ENCODE measurements at regions not wholly inside any gene's neighbourhood (a gene's known extent, or its start where the extent isn't known, plus 50 kb on each side); places are given as distances from the start of the nearest gene placed in this dataset.

DNA sequence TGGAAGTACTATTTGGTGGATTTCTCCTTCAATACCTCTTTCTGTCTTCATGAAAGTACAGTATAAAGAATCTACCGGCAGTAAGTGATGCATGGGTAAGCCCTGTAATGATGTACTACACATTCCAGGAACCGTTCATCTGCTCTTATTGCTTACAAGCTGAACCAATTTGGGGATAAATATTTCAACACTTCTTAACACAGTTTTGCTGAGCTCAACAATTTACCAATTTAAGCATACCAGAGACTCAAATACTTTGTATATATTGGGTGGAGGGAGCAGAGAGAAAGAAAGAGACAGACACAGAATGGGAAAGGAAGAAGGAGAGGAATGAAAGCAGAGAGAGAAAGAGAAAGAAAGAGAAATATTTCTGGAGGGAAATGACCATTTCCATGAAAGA lies 821.1 kb upstream of the FLRT2 start:
- no peak for DNase-seq (ENCODE audit: low spot score in 2 of 2)
- Histone ChIP-seq H3K9me3 (no peaks in the 10 kb centered on the region), H3K4me3 (no peak overlapping the region), H3K27ac (no peak overlapping the region), H3K4me1 (no peaks in the 10 kb centered on the region), H3K27me3 (no peaks in the 10 kb centered on the region), H3K36me3 (no peaks in the 10 kb centered on the region)
- TF ChIP-seq POLR2AphosphoS5 (IDR thresholded peaks at IDR 0.05), result no peak
- TF ChIP-seq POLR2A (IDR thresholded peaks at IDR 0.05), result no peak
- TF ChIP-seq, protein P1, sequence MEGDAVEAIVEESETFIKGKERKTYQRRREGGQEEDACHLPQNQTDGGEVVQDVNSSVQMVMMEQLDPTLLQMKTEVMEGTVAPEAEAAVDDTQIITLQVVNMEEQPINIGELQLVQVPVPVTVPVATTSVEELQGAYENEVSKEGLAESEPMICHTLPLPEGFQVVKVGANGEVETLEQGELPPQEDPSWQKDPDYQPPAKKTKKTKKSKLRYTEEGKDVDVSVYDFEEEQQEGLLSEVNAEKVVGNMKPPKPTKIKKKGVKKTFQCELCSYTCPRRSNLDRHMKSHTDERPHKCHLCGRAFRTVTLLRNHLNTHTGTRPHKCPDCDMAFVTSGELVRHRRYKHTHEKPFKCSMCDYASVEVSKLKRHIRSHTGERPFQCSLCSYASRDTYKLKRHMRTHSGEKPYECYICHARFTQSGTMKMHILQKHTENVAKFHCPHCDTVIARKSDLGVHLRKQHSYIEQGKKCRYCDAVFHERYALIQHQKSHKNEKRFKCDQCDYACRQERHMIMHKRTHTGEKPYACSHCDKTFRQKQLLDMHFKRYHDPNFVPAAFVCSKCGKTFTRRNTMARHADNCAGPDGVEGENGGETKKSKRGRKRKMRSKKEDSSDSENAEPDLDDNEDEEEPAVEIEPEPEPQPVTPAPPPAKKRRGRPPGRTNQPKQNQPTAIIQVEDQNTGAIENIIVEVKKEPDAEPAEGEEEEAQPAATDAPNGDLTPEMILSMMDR (IDR thresholded peaks at IDR 0.05), result no peak
- TF ChIP-seq EP300 (IDR thresholded peaks at IDR 0.05), result no peak
- WGBS, result 36% methylated on average over 2 of the region's 2 CpGs

DNA sequence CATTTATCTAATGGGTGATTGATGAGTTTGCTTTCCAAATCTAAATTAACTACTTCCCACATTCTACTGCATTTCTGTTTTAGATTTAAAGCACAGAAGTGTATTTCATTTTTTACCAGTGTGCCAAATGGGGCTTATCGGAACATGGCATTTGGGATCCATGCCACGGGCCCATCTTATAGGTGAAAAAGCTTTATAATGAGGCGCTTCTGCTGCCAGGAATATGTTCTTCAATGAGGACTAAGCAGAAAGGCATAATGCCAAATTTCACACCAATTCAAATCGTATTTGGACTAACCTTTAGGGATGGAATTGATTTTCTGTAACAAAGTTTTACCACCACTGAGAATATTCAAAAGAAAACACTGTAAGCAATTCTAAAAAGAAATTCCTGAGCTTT lies 803.5 kb upstream of the FLRT2 start:
- DNase-seq (ENCODE audit: low spot score in 2 of 2), result no peak
- TF ChIP-seq POLR2AphosphoS5 (IDR thresholded peaks at IDR 0.05) (no peak), EP300 (IDR thresholded peaks at IDR 0.05) (no peak), POLR2A (IDR thresholded peaks at IDR 0.05) (no peak)
- TF ChIP-seq, protein P1 (IDR thresholded peaks at IDR 0.05), result no peak
- no peaks in the 10 kb centered on the region for H3K9me3 ChIP-seq
- 55% methylated on average over 4 of the region's 4 CpGs for WGBS
- H3K36me3 ChIP-seq, result no peaks in the 10 kb centered on the region
- H3K27me3 ChIP-seq, result no peaks in the 10 kb centered on the region
- H3K27ac ChIP-seq, result no peak overlapping the region
- H3K4me1 ChIP-seq, result no peaks in the 10 kb centered on the region
- H3K4me3 ChIP-seq, result no peak overlapping the region

DNA sequence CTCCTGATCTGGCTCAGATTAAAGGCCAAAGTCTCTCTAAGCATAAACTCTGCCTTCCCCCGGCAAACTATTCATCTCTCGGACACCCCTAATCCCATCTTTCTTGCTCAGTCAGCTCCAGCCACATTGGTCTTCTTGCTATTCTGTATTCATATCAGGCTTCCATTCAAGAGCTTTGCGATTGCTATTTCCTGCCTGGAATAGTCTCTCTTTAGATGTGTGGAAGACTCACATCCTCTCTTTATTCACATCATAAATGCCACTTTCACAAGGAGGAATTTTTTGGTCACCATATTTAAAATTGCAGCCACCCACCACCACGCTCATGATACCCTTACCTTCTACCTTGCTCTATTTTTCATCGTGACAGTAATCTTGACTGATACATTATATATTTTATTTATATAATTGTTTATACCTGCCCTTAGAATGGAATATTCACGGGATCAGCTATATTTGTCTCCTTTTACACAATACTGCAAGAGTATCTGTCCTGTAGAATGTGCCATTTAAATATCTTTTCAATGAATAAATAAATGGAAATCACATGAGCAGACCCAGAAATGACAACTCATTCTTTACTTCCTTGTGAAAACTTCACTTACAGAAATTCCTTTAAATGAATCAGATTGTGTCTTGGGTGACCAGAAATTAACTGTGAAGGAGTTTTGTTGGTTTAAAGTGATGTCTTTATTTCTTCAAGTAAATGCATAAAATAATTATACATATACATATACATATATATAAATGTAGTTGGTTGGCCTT lies 780.6 kb upstream of the FLRT2 start:
- Histone ChIP-seq H3K36me3 (no peaks in the 10 kb centered on the region), H3K4me3 (no peak overlapping the region), H3K9me3 (peaks cover 3% of the 10 kb centered on the region), H3K27me3 (no peaks in the 10 kb centered on the region), H3K4me1 (no peaks in the 10 kb centered on the region), H3K27ac (no peak overlapping the region)
- DNase-seq (ENCODE audit: low spot score in 2 of 2), result no peak
- 92% methylated on average over 6 of the region's 6 CpGs for WGBS
- TF ChIP-seq POLR2AphosphoS5 (IDR thresholded peaks at IDR 0.05), result no peak
- TF ChIP-seq EP300 (IDR thresholded peaks at IDR 0.05), result no peak
- TF ChIP-seq POLR2A (IDR thresholded peaks at IDR 0.05), result no peak
- TF ChIP-seq, protein P1 (IDR thresholded peaks at IDR 0.05), result no peak

DNA sequence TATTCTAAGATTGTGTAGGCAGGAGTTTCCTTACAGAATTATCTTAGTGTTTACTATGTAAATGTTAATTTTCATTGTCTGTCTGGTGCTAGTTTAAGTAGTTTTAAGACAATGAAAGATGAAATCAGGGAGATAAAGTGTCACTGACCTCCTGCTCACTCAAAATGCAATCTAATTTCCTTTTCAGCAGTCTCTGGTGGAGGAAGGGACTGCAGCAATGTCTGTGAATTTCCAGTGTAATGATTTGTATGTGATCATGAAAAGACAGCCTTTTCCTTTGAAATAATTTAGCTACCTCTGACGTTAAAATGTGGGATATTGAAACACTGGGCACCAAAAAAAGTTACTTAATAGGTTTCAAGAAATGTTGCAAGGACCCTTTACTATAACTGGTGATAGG lies 779.7 kb upstream of the FLRT2 start:
- TF ChIP-seq POLR2AphosphoS5 (IDR thresholded peaks at IDR 0.05), result no peak
- no peak for TF ChIP-seq EP300 (IDR thresholded peaks at IDR 0.05)
- TF ChIP-seq POLR2A (IDR thresholded peaks at IDR 0.05), result no peak
- TF ChIP-seq, protein P1 (IDR thresholded peaks at IDR 0.05), result no peak
- peaks cover 3% of the 10 kb centered on the region for H3K9me3 ChIP-seq
- no peak overlapping the region for H3K27ac ChIP-seq
- no peaks in the 10 kb centered on the region for H3K36me3 ChIP-seq
- H3K27me3 ChIP-seq, result no peaks in the 10 kb centered on the region
- no peak overlapping the region for H3K4me3 ChIP-seq
- no peak for DNase-seq (ENCODE audit: low spot score in 2 of 2)
- 20% methylated on average over 1 of the region's 1 CpG for WGBS
- no peaks in the 10 kb centered on the region for H3K4me1 ChIP-seq

DNA sequence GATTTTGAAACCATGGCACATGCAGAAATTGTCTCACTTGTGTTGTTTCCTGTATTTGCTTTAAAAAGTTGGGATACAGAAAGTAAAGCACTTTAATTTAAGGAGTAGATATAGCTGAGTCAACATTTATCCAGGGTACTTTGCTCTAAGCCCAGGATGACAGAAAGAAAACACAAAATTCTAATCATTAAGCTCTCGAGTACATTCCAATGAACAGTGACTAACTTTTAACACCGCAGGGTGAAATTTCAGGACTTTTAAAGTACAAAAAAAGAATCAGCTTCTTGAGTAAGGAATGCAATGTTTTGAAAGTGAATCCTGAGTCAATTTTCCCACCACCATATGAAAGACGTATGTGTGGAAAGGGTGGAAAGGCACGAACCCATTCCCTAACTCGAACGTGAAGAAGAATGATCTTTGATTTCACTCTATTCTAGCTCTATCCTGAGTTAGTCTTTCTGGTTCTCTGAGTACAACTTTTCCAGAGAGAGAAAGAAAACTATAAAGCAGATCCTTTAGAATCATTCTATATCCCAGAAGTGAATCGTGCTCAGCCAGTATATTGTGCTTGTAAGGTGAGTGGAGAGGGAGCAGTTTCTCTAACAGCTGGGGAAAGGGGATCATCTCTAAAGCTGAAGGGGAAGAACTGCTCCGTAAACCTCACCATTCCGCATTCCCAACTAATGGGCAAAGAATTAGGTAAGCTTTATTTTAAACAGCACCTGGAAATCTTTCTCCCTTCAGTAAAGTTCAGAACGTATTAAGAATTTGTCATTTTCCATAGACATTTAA lies 779.0 kb upstream of the FLRT2 start:
- no peak for DNase-seq (ENCODE audit: low spot score in 2 of 2)
- TF ChIP-seq POLR2AphosphoS5 (IDR thresholded peaks at IDR 0.05) (no peak), POLR2A (IDR thresholded peaks at IDR 0.05) (no peak), EP300 (IDR thresholded peaks at IDR 0.05) (no peak)
- TF ChIP-seq, protein P1 (IDR thresholded peaks at IDR 0.05), result no peak
- 52% methylated on average over 10 of the region's 10 CpGs for WGBS
- Histone ChIP-seq H3K9me3 (peaks cover 3% of the 10 kb centered on the region), H3K27ac (no peak overlapping the region), H3K4me3 (no peak overlapping the region), H3K36me3 (no peaks in the 10 kb centered on the region), H3K27me3 (no peaks in the 10 kb centered on the region), H3K4me1 (no peaks in the 10 kb centered on the region)
